IMR-90 (cell line): ENCODE measurements at regions not wholly inside any gene's neighbourhood (a gene's known extent, or its start where the extent isn't known, plus 50 kb on each side); places are given as distances from the start of the nearest gene placed in this dataset.

ENCODE experiments used
- ATAC-seq: fragments of 200-7000 bp; cut with Tn5 transposase; 2 replicates; pipeline ENCODE4 v1.9.1; 2020; ENCODE audit warnings: low read depth, mild to moderate bottlenecking, moderate library complexity
- BruUV-seq: library from RNA; stranded (reverse); fragments of 400-500 nt; replicated peaks from 2 replicates; lab custom pipeline; 2021; lab: Mats Ljungman, UMichigan
- CTCF ChIA-PET: fragments of 300-600 bp; formaldehyde crosslinking; extraction: SDS; loops from one replicate; lab custom pipeline; 2021; ENCODE audit warnings: antibody characterized with exemption; lab: Yijun Ruan, JAX
- POLR2A ChIA-PET: fragments of 300-600 bp; sonication (Branson Sonifier 250); formaldehyde crosslinking; loops from one replicate; lab custom pipeline; 2022; ENCODE audit warnings: antibody characterized with exemption; ENCODE audit not compliant: unreplicated experiment; lab: Charles Lee
- DNase-seq: peaks from one replicate; pipeline ENCODE4 v3.0.0; 2013
- H2AFZ ChIP-seq: replicated peaks from 2 replicates; pipeline ENCODE3; 2013; ENCODE audit warnings: low read length, mild to moderate bottlenecking; ENCODE audit not compliant: poor library complexity
- H2AK5ac ChIP-seq: 2 replicates; pipeline ENCODE4 v1.6.1; 2013; ENCODE audit warnings: low read depth, low read length, inconsistent platforms
- H2AK9ac ChIP-seq: replicated peaks from 2 replicates; pipeline ENCODE3; 2013; ENCODE audit warnings: mild to moderate bottlenecking, low read depth, low read length, moderate library complexity; ENCODE audit not compliant: poor library complexity
- H2BK120ac ChIP-seq: 2 replicates; pipeline ENCODE4 v1.6.1; 2013; ENCODE audit warnings: low read depth, low read length, inconsistent platforms
- H2BK15ac ChIP-seq: 3 replicates; pipeline ENCODE4 v1.6.1; 2013; ENCODE audit warnings: low read depth, low read length, inconsistent platforms
- H2BK20ac ChIP-seq: 2 replicates; pipeline ENCODE4 v1.6.1; 2013; ENCODE audit warnings: low read depth, mild to moderate bottlenecking, inconsistent platforms, low read length, moderate library complexity
- H2BK5ac ChIP-seq: 2 replicates; pipeline ENCODE4 v1.6.1; 2013; ENCODE audit warnings: mild to moderate bottlenecking, low read depth, low read length, inconsistent platforms; ENCODE audit not compliant: poor library complexity, severe bottlenecking
- H3K14ac ChIP-seq: replicated peaks from 2 replicates; pipeline ENCODE4 v1.6.1; 2013; ENCODE audit warnings: low read depth, low read length, inconsistent platforms
- H3K18ac ChIP-seq: 2 replicates; pipeline ENCODE4 v1.6.1; 2013; ENCODE audit warnings: low read depth, low read length, control low read depth
- H3K23ac ChIP-seq: 2 replicates; pipeline ENCODE4 v1.6.1; 2013; ENCODE audit warnings: low read depth, low read length, inconsistent platforms
- H3K27ac ChIP-seq: 2 replicates; pipeline ENCODE4 v1.5.1; 2013; ENCODE audit warnings: mild to moderate bottlenecking, control low read depth, low read length; ENCODE audit not compliant: insufficient read depth
- H3K27me3 ChIP-seq: 2 replicates; pipeline ENCODE4 v1.6.1; 2013; ENCODE audit warnings: low read length; ENCODE audit not compliant: control insufficient read depth, insufficient read depth
- H3K36me3 ChIP-seq: 2 replicates; pipeline ENCODE4 v1.6.1; 2013; ENCODE audit warnings: low read length, mixed read lengths; ENCODE audit not compliant: control insufficient read depth, insufficient read depth
- H3K4ac ChIP-seq: 2 replicates; pipeline ENCODE4 v1.6.1; 2013; ENCODE audit warnings: low read depth, low read length, inconsistent platforms
- H3K4me1 ChIP-seq: 2 replicates; pipeline ENCODE4 v1.6.1; 2013; ENCODE audit warnings: low read length, mixed read lengths; ENCODE audit not compliant: control insufficient read depth, insufficient read depth
- H3K4me2 ChIP-seq: 2 replicates; pipeline ENCODE4 v1.6.1; 2013; ENCODE audit warnings: low read depth, mild to moderate bottlenecking, control low read depth, low read length, moderate library complexity
- H3K4me3 ChIP-seq: 2 replicates; pipeline ENCODE4 v1.5.1; 2013; ENCODE audit warnings: low read depth, mild to moderate bottlenecking, control low read depth, low read length, moderate library complexity; ENCODE audit not compliant: insufficient read depth
- H3K56ac ChIP-seq: 2 replicates; pipeline ENCODE4 v1.6.1; 2013; ENCODE audit warnings: low read length, inconsistent platforms; ENCODE audit not compliant: insufficient read depth; ENCODE audit errors: extremely low read depth
- H3K79me1 ChIP-seq, 2 experiments: 2 replicates each; pipeline ENCODE4 v1.6.1; 2013; ENCODE audit warnings: low read length in 2 of 2, inconsistent platforms in 1 of 2, low read depth in 1 of 2
- H3K9ac ChIP-seq: 2 replicates; pipeline ENCODE4 v1.6.1; 2013; ENCODE audit warnings: low read depth, low read length, control low read depth
- H3K9me1 ChIP-seq: 2 replicates; pipeline ENCODE4 v1.6.1; 2013; ENCODE audit warnings: low read length, inconsistent platforms; ENCODE audit not compliant: insufficient read depth
- H3K9me3 ChIP-seq: 2 replicates; pipeline ENCODE4 v1.6.1; 2013; ENCODE audit warnings: low read length; ENCODE audit not compliant: control insufficient read depth, insufficient read depth
- H4K20me1 ChIP-seq: 2 replicates; pipeline ENCODE4 v1.6.1; 2013; ENCODE audit warnings: low read length, inconsistent platforms; ENCODE audit not compliant: insufficient read depth
- H4K5ac ChIP-seq: 2 replicates; pipeline ENCODE4 v1.6.1; 2013; ENCODE audit warnings: mild to moderate bottlenecking, low read depth, low read length, control low read depth
- H4K8ac ChIP-seq, 2 experiments: 2 replicates each; pipeline ENCODE4 v1.6.1; 2013; ENCODE audit warnings: low read depth in 2 of 2, low read length in 2 of 2, control low read depth in 1 of 2, inconsistent platforms in 1 of 2
- H4K91ac ChIP-seq: 2 replicates; pipeline ENCODE4 v1.6.1; 2013; ENCODE audit warnings: low read depth, low read length, inconsistent platforms; ENCODE audit not compliant: insufficient read depth
- BHLHE40 ChIP-seq: fragments of 150-350 bp; IDR thresholded peaks from 2 replicates; pipeline ENCODE4 v1.6.1; 2016; ENCODE audit warnings: mild to moderate bottlenecking, low read depth, low read length
- MXI1 ChIP-seq: IDR thresholded peaks from 2 replicates; pipeline ENCODE4 v1.6.1; 2012; ENCODE audit warnings: low read depth, mild to moderate bottlenecking, low read length, moderate library complexity, borderline replicate concordance
- RCOR1 ChIP-seq: IDR thresholded peaks from 2 replicates; pipeline ENCODE4 v1.6.1; 2012; ENCODE audit warnings: mild to moderate bottlenecking, low read length, improper control_type of control experiment; ENCODE audit not compliant: insufficient replicate concordance
- WGBS, 2 experiments: methylation state at CpG; one replicate each; pipeline versions ENCODE4 v1.1.5 to v1.1.7; 2013; ENCODE audit warnings: missing lambda C conversion rate in 2 of 2; ENCODE audit not compliant: insufficient read length in 1 of 2; ENCODE audit errors: extremely low coverage in 2 of 2; 5-methylcytosine and 5-hydroxymethylcytosine counted together
- dilution Hi-C: fragments of 300-500 bp; cut with HindIII; formaldehyde crosslinking; loops from one replicate; pipeline ENCODE4 v1.14.3; 2018; ENCODE audit warnings: low sequenced_read_pairs; ENCODE audit not compliant: unreplicated experiment
- in situ Hi-C: fragments of 300-500 bp; cut with MboI; formaldehyde crosslinking; loops from 3 replicates; pipeline ENCODE4 v1.14.3; 2019; ENCODE audit warnings: low sequenced_read_pairs, inconsistent platforms, mixed read lengths
- intact Hi-C: fragments of 100-400 bp; cut with micrococcal nuclease; formaldehyde crosslinking; loops from 2 replicates; pipeline ENCODE4 v1.10.0; 2022

GRCh38 chr3:156762631-156763185, 63.4 kb upstream of the LEKR1 start:
- no peak overlapping the region for H2AK9ac ChIP-seq
- peak overlapping the region; percentile 5 for H2AFZ ChIP-seq
- H3K9me3 ChIP-seq = no peaks in the 10 kb centered on the region
- H3K9me1 ChIP-seq = peaks cover 7% of the 10 kb centered on the region; the same call in 1 of the 2 replicates
- H3K36me3 ChIP-seq = no peaks in the 10 kb centered on the region
- H3K79me1 ChIP-seq = no peaks in the 10 kb centered on the region
- TF ChIP-seq MXI1 = no peak
- no peak for TF ChIP-seq RCOR1
- TF ChIP-seq BHLHE40 = peak; percentile 93
- ChIA-PET CTCF (interaction anchor here (0.5 to 2.8 kb wide), 5 partner anchors 12 to 320 kb away, joined by 3 to 10 read pairs (median 4); no protein-coding TSS in a partner anchor), POLR2A (interaction anchor here (0.9 kb wide), 1 partner anchor 350 kb away, joined by 5 read pairs; no protein-coding TSS in a partner anchor)
- no peak overlapping the region; the same call in 1 of the 2 replicates for H3K56ac ChIP-seq
- no peak overlapping the region for H3K9ac ChIP-seq
- peak overlapping the region; percentile 21; the same call in 1 of the 2 replicates for H4K5ac ChIP-seq
- H2AK5ac ChIP-seq = no peak overlapping the region
- ATAC-seq (peak; percentile 74), DNase-seq (peak; percentile 93)
- peaks cover 6% of the 10 kb centered on the region for H3K4me1 ChIP-seq
- H2BK120ac ChIP-seq = peak overlapping the region; percentile 56
- peak overlapping the region; percentile 14; the same call in 1 of the 2 replicates for H3K4me2 ChIP-seq
- in situ Hi-C loops (no loop called here), intact Hi-C loops (no loop called here), dilution Hi-C loops (no loop called here)
- no peak overlapping the region for H3K4me3 ChIP-seq
- peak overlapping the region in 1 of 2 experiments; percentile 33; a peak in 2 of 4 replicates for H4K8ac ChIP-seq
- H3K27me3 ChIP-seq = no peaks in the 10 kb centered on the region
- peak overlapping the region; percentile 11; the same call in 1 of the 2 replicates for H3K27ac ChIP-seq
- BruUV-seq = no TSS peak
- H3K4ac ChIP-seq = peak overlapping the region; percentile 56
- peak overlapping the region; percentile 74 for H2BK20ac ChIP-seq
- no peak overlapping the region for H2BK15ac ChIP-seq
- no peaks in the 10 kb centered on the region for H4K20me1 ChIP-seq
- H3K23ac ChIP-seq = peak overlapping the region; percentile 11; the same call in 1 of the 2 replicates
- no CpG with 5 or more reads among the region's 4 CpGs for WGBS, 2 experiments
- H3K14ac ChIP-seq = peak overlapping the region; percentile 24; the same call in 1 of the 2 replicates
- H2BK5ac ChIP-seq = no peak overlapping the region
- H4K91ac ChIP-seq = no peak overlapping the region
- H3K18ac ChIP-seq = peak overlapping the region; percentile 51; the same call in 1 of the 2 replicates
